ENCODE measurements at regions not wholly inside any gene's neighbourhood (a gene's known extent, or its start where the extent isn't known, plus 50 kb on each side); places are given as distances from the start of the nearest gene placed in this dataset.
A peak's percentile ranks its signal among the peaks of the same experiment; 100 is the strongest.

GRCh38 chr14:98172243-98172778 lies 1099.7 kb downstream of the BCL11B start:
- Histone ChIP-seq H3K9ac (peak overlapping the region; percentile 70; the same call in 1 of the 2 replicates), H3K27ac (peak overlapping the region; percentile 91), H3K4me3 (no peak overlapping the region), H3K27me3 (no peaks in the 10 kb centered on the region), H3K36me3 (no peaks in the 10 kb centered on the region), H3K9me3 (peaks cover 7% of the 10 kb centered on the region; the same call in 1 of the 2 replicates), H4K20me1 (no peaks in the 10 kb centered on the region), H3K4me2 (peak overlapping the region; percentile 90), H3K4me1 (peaks cover 93% of the 10 kb centered on the region)
- no peak for TF ChIP-seq Cebpa-rat (IDR thresholded peaks at IDR 0.05)

GRCh38 chr14:98173305-98173704 lies 1098.7 kb downstream of the BCL11B start:
- Histone ChIP-seq H3K4me3 (peak overlapping the region; percentile 40; the same call in 1 of the 2 replicates), H3K27me3 (no peaks in the 10 kb centered on the region), H3K9me3 (peaks cover 7% of the 10 kb centered on the region; the same call in 1 of the 2 replicates), H3K4me2 (peak overlapping the region; percentile 90), H3K4me1 (peaks cover 83% of the 10 kb centered on the region), H3K36me3 (no peaks in the 10 kb centered on the region), H4K20me1 (no peaks in the 10 kb centered on the region), H3K9ac (peak overlapping the region; percentile 70; the same call in 1 of the 2 replicates), H3K27ac (peak overlapping the region; percentile 91)
- TF ChIP-seq Cebpa-rat (IDR thresholded peaks at IDR 0.05) = peak; percentile 78

- H3K4me2 ChIP-seq = peak overlapping the region; percentile 90
- TF ChIP-seq Cebpa-rat (IDR thresholded peaks at IDR 0.05) = no peak
Measured at GRCh38 chr14:98174041-98174440, 1098.0 kb downstream of the BCL11B start.

GRCh38 chr14:98175436-98175835 lies 1096.6 kb downstream of the BCL11B start:
- Histone ChIP-seq H3K9me3 (no peaks in the 10 kb centered on the region), H3K36me3 (no peaks in the 10 kb centered on the region), H3K4me1 (peaks cover 71% of the 10 kb centered on the region), H3K27ac (peak overlapping the region; percentile 91), H3K4me3 (no peak overlapping the region), H4K20me1 (no peaks in the 10 kb centered on the region), H3K27me3 (no peaks in the 10 kb centered on the region), H3K9ac (peak overlapping the region; percentile 21; the same call in 1 of the 2 replicates), H3K4me2 (peak overlapping the region; percentile 90)
- TF ChIP-seq Cebpa-rat (IDR thresholded peaks at IDR 0.05) = no peak

More at GRCh38 chr14:98174041-98174440, 1098.0 kb downstream of the BCL11B start:
- Histone ChIP-seq H3K36me3 (no peaks in the 10 kb centered on the region), H3K4me1 (peaks cover 77% of the 10 kb centered on the region), H3K4me3 (no peak overlapping the region), H3K9ac (peak overlapping the region; percentile 70; the same call in 1 of the 2 replicates), H3K27ac (peak overlapping the region; percentile 91), H3K27me3 (no peaks in the 10 kb centered on the region), H3K9me3 (peaks cover 3% of the 10 kb centered on the region; the same call in 1 of the 2 replicates), H4K20me1 (no peaks in the 10 kb centered on the region)

GRCh38 chr14:98175881-98176280 lies 1096.1 kb downstream of the BCL11B start:
- Histone ChIP-seq H3K4me2 (peak overlapping the region; percentile 90), H3K9me3 (no peaks in the 10 kb centered on the region), H3K27ac (peak overlapping the region; percentile 91), H3K4me1 (peaks cover 67% of the 10 kb centered on the region), H3K9ac (peak overlapping the region; percentile 21; the same call in 1 of the 2 replicates), H4K20me1 (no peaks in the 10 kb centered on the region), H3K27me3 (no peaks in the 10 kb centered on the region), H3K36me3 (no peaks in the 10 kb centered on the region), H3K4me3 (no peak overlapping the region)
- TF ChIP-seq Cebpa-rat (IDR thresholded peaks at IDR 0.05) = no peak

GRCh38 chr14:98176892-98177291 lies 1095.1 kb downstream of the BCL11B start:
- Histone ChIP-seq H4K20me1 (no peaks in the 10 kb centered on the region), H3K27me3 (no peaks in the 10 kb centered on the region), H3K36me3 (no peaks in the 10 kb centered on the region), H3K4me2 (no peak overlapping the region), H3K27ac (no peak overlapping the region), H3K4me1 (peaks cover 66% of the 10 kb centered on the region), H3K9ac (no peak overlapping the region), H3K4me3 (no peak overlapping the region), H3K9me3 (no peaks in the 10 kb centered on the region)
- TF ChIP-seq Cebpa-rat (IDR thresholded peaks at IDR 0.05) = no peak

GRCh38 chr14:98177551-98177950 lies 1094.4 kb downstream of the BCL11B start:
- Histone ChIP-seq H4K20me1 (no peaks in the 10 kb centered on the region), H3K9ac (no peak overlapping the region), H3K4me3 (no peak overlapping the region), H3K4me1 (peaks cover 66% of the 10 kb centered on the region), H3K9me3 (no peaks in the 10 kb centered on the region), H3K27me3 (no peaks in the 10 kb centered on the region), H3K4me2 (no peak overlapping the region), H3K36me3 (no peaks in the 10 kb centered on the region), H3K27ac (no peak overlapping the region)
- TF ChIP-seq Cebpa-rat (IDR thresholded peaks at IDR 0.05) = no peak

- Histone ChIP-seq H3K36me3 (no peaks in the 10 kb centered on the region), H3K27ac (no peak overlapping the region), H4K20me1 (no peaks in the 10 kb centered on the region), H3K4me3 (no peak overlapping the region), H3K4me2 (peak overlapping the region; percentile 52; the same call in 1 of the 2 replicates), H3K27me3 (no peaks in the 10 kb centered on the region), H3K9me3 (no peaks in the 10 kb centered on the region), H3K9ac (no peak overlapping the region), H3K4me1 (peaks cover 29% of the 10 kb centered on the region)
- TF ChIP-seq Cebpa-rat (IDR thresholded peaks at IDR 0.05) = no peak
Measured at GRCh38 chr14:98181241-98181640, 1090.8 kb downstream of the BCL11B start.

- Histone ChIP-seq H3K27me3 (no peaks in the 10 kb centered on the region), H3K9ac (no peak overlapping the region), H3K36me3 (no peaks in the 10 kb centered on the region), H3K9me3 (no peaks in the 10 kb centered on the region), H3K4me3 (no peak overlapping the region), H3K4me2 (peak overlapping the region; percentile 52), H4K20me1 (no peaks in the 10 kb centered on the region), H3K4me1 (peaks cover 26% of the 10 kb centered on the region), H3K27ac (no peak overlapping the region)
- TF ChIP-seq Cebpa-rat (IDR thresholded peaks at IDR 0.05) = no peak
Measured at GRCh38 chr14:98181768-98182167, 1090.2 kb downstream of the BCL11B start.

- Histone ChIP-seq H3K4me2 (peak overlapping the region; percentile 52), H3K27ac (no peak overlapping the region; the same call in 1 of the 2 replicates), H3K27me3 (no peaks in the 10 kb centered on the region), H3K9ac (no peak overlapping the region), H4K20me1 (no peaks in the 10 kb centered on the region), H3K4me3 (no peak overlapping the region), H3K4me1 (peaks cover 26% of the 10 kb centered on the region), H3K9me3 (no peaks in the 10 kb centered on the region), H3K36me3 (no peaks in the 10 kb centered on the region)
- no peak for TF ChIP-seq Cebpa-rat (IDR thresholded peaks at IDR 0.05)
Measured at GRCh38 chr14:98182393-98183055, 1089.5 kb downstream of the BCL11B start.

Measured in BLaER1 (cell line).